NK-92 treated with Interleukin-12 subunit alpha and Interleukin-12 subunit beta, amount 100 ng/mL, for 24 hours (cell line): ENCODE measurements at regions not wholly inside any gene's neighbourhood (a gene's known extent, or its start where the extent isn't known, plus 50 kb on each side); places are given as distances from the start of the nearest gene placed in this dataset.
"Not testable (repeated sequence)": the region's sequence is repeated elsewhere in the genome, so short reads cannot be mapped to it uniquely, and the experiment has no call there.

Experiments
- DNase-seq: peaks from one replicate; lab custom pipeline; 2025; lab: John Stamatoyannopoulos, UW

GRCh38 chr7:24052572-24053260 is 231.3 kb upstream of the NPY start:
- no peak for DNase-seq

- no peak for DNase-seq
Measured at GRCh38 chr7:24054236-24054635, 229.8 kb upstream of the NPY start.

- DNase-seq, result no peak
Measured at GRCh38 chr7:24057243-24057642, 226.7 kb upstream of the NPY start.

- no peak for DNase-seq
Measured at GRCh38 chr7:24058953-24059352, 225.0 kb upstream of the NPY start.

DNA sequence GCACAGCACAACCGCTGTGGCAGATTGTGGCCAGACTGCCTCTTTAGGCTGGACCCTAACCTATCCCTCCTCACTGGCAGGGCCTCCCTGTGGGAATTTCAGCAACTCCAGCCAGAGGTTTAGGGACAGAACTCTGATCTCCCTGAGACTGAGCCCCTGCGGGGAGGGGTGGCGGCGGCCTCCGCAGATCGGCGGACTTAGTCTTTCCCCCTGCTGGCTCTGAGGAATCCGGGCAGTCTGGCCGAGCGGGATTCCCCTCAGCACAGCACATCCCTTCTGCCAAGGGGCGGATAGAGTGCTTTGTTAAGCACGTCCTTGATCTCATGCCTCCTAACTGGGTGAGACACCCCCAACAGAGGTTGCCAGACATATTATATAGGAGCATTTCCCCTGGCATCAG is 224.2 kb upstream of the NPY start:
- no peak for DNase-seq

GRCh38 chr7:24063721-24064120 is 220.3 kb upstream of the NPY start:
- DNase-seq, result no peak

- no peak for DNase-seq
Measured at GRCh38 chr7:24069751-24070150, 214.2 kb upstream of the NPY start.

- no peak for DNase-seq
Measured at GRCh38 chr7:24073651-24074420, 210.2 kb upstream of the NPY start.

DNA sequence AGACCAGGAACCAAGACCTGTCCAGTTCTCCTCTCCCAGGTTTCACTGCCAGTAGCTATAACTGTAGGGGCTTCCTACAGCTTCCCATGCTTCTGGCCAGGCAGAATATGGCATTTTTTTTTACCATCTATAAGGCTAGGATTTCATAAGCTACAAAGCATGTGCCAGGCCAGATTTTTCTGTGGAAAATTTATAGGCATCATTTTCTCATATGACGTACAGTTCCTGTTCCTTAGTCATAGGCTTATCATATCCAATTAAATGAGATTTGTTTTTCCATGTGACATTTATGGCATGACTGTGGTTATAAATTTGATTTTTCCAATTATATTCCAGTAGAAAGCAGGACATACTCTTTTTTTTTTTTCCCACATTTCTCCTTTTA is 208.6 kb upstream of the NPY start:
- DNase-seq, result no peak

DNA sequence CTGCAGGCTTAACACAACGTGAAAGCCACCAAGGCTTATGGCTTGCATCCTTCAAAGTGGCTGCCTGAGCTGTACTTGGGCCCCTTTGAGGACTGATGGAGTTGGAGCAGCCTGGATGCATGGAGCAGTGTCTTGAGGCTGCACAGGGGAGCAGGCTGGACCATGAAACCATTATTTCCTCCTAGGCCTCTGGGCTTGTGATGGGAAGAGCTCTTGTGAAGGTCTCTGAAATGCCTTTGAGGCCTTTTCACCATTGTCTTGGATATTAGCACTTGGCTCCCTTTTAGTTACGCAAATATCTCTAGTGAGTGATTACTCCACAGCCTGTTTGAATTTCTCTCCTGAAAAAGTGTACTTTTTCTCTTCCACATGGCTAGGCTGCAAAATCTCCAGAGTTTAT is 201.2 kb upstream of the NPY start:
- DNase-seq, result no peak

- DNase-seq, result no peak
Measured at GRCh38 chr7:24102988-24103387, 181.0 kb upstream of the NPY start.

GRCh38 chr7:24108906-24109376 is 175.0 kb upstream of the NPY start:
- DNase-seq, result no peak

- DNase-seq, result no peak
Measured at GRCh38 chr7:24110056-24110455, 173.9 kb upstream of the NPY start.

GRCh38 chr7:24113506-24113905 is 170.5 kb upstream of the NPY start:
- no peak for DNase-seq

DNA sequence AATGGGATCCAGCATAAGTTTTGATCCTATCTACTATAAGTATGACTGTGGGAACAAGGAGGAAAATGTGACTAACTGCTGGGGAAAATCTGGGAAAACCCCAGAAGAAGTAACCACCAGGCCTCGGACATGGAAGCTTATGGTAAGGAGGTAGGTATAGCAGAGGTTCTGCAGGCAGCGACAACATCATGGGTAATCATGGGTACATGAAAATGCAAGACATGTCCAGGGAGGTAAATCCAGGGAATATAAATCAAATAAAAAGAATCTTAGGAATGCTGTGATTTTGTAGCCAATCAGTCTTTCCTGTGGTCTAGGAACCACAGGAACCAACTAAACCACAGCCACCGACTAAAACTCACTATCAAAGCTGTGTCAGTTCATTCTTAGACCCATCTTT is 168.3 kb upstream of the NPY start:
- no peak for DNase-seq

GRCh38 chr7:24117903-24118499 is 166.0 kb upstream of the NPY start:
- DNase-seq, result not testable (repeated sequence)

GRCh38 chr7:24119852-24120251 is 164.1 kb upstream of the NPY start:
- DNase-seq, result no peak

DNA sequence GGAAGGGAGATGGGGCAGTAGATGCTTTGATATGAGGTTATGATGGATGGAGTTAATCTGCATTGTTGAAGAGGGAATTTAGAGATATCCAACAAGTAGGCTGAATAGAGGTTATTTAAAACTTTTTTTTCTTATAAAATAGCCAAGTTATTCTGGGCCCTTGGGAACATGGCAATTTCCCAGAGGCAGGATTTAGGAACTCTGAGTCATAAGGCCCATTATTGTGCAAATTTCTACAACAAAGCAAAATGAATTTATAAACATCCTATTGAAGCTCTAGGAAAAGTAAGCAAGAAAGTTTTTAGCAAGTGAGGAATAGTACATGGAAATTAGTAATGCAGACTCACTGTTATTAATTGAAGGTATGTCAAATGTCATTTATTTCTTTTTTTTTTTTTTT is 160.9 kb upstream of the NPY start:
- DNase-seq, result no peak

GRCh38 chr7:24125765-24126164 is 158.2 kb upstream of the NPY start:
- no peak for DNase-seq

DNA sequence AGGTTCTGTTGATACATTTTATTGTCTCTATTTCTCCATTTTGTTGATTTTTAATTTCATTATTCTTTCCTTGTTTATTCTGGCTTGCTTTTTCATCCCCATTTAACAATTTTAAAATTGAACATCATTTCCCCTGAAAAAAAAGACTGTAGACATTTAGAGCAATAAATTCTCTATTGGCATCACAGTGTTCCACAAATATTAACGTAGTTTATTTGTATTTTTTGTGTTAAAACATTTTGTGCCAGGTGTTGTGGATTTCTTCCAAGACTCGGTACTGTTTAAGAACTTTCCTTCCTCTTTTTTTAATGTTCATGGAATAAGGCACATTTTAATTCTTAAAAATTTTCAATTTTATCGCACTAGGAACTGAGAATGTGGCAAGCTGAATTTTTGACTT is 156.1 kb upstream of the NPY start:
- no peak for DNase-seq

GRCh38 chr7:24129597-24129996 is 154.4 kb upstream of the NPY start:
- DNase-seq, result no peak

DNA sequence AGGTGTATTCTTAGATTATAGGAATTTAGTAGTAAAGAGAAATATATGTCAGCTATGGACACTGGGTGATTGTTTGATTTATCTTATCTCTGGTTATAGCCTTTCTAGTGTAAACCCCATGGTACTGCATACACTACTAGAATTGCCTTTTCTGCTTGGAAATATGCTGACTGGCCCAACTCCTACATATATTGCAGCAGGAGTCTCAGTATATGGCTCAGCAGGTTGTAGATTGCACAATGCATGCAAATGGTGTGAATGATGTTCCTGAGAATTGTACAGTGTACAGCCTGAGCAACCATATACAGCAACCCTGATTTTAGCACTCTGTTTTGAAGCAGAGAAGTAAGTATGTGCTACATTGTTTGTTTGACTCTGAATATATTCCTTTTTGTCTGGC is 153.4 kb upstream of the NPY start:
- DNase-seq, result no peak

DNA sequence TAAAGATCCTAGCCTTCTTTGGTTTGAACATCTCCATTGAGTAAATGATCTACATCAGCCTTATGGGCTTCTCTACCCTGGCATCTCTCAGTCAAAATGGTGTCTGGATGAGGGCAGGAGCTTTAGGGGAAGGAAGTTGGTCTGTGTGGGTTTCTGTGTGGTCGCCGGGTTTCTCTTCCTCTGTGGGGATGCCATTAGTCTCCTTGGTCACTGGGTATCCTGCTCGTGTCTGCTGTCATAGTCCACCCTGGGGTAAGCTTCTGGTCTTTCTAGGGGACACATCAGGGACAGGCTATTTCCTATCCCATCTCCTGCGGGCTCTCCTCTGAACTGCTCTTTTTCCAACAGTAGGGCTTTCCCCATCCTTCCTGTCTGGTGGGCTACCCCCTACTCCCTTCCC is 150.3 kb upstream of the NPY start:
- no peak for DNase-seq
